Transverse colon (tissue), 4 donors: ENCODE measurements at regions not wholly inside any gene's neighbourhood (a gene's known extent, or its start where the extent isn't known, plus 50 kb on each side); places are given as distances from the start of the nearest gene placed in this dataset.

ENCODE experiments used
- POLR2AphosphoS5 ChIP-seq, 3 donors: sonication (generic); formaldehyde crosslinking; IDR thresholded peaks; one replicate each; pipeline ENCODE4 v1.6.1; 2016; ENCODE audit warnings: antibody characterized with exemption in 3 of 3
- TF ChIP-seq, protein P1 (sequence below), 5 experiments: fragments of 200-600 bp in 3 of 5; fragments of 450-650 bp in 2 of 5; sonication (generic) in 3 of 5; IDR thresholded peaks; 1 replicate in 2 of 5; 2 replicates in 3 of 5; pipeline ENCODE4 v1.5.1; 2016 to 2017; ENCODE audit warnings: antibody characterized with exemption in 5 of 5, inconsistent platforms in 3 of 5, mild to moderate bottlenecking in 2 of 5, moderate library complexity in 1 of 5

DNA sequence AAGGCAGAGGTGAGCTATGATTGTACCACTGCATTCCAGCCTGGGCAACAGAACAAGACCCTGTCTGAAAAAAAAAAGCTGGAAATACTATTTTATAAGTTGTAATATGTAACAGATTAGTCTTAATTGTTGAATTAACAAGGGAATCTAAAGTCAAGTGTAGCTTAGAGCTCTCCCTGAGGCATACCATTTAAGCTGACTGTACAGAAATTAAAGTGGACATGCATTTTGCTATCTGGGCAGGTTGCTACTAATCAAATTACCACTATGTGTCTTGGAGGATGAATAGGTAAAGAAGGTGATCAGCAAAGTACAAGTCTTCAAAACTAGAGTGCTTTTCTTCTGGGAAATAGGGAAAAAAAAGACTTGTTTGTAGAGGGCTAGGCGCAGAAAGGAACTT is 205.3 kb upstream of the JADE1 start:
- TF ChIP-seq, protein P1, sequence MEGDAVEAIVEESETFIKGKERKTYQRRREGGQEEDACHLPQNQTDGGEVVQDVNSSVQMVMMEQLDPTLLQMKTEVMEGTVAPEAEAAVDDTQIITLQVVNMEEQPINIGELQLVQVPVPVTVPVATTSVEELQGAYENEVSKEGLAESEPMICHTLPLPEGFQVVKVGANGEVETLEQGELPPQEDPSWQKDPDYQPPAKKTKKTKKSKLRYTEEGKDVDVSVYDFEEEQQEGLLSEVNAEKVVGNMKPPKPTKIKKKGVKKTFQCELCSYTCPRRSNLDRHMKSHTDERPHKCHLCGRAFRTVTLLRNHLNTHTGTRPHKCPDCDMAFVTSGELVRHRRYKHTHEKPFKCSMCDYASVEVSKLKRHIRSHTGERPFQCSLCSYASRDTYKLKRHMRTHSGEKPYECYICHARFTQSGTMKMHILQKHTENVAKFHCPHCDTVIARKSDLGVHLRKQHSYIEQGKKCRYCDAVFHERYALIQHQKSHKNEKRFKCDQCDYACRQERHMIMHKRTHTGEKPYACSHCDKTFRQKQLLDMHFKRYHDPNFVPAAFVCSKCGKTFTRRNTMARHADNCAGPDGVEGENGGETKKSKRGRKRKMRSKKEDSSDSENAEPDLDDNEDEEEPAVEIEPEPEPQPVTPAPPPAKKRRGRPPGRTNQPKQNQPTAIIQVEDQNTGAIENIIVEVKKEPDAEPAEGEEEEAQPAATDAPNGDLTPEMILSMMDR (IDR thresholded peaks at IDR 0.05) = no peak
- no peak for TF ChIP-seq POLR2AphosphoS5 (IDR thresholded peaks at IDR 0.05)
